SK-N-MC (cell line): ENCODE measurements at regions not wholly inside any gene's neighbourhood (a gene's known extent, or its start where the extent isn't known, plus 50 kb on each side); places are given as distances from the start of the nearest gene placed in this dataset.

Experiments used
- DNase-seq: peaks from one replicate; pipeline ENCODE4 v3.0.0-alpha.2; 2011; ENCODE audit warnings: low read depth, low spot score
- H3K27ac ChIP-seq: fragments of 200-600 bp; sonication (generic); 2 replicates; pipeline ENCODE4 v1.5.1; 2016; ENCODE audit warnings: mixed run types
- H3K36me3 ChIP-seq: fragments of 200-600 bp; sonication (generic); 2 replicates; pipeline ENCODE4 v1.6.1; 2017; ENCODE audit warnings: antibody characterized with exemption, low read length, mixed read lengths; ENCODE audit not compliant: insufficient read depth
- H3K4me3 ChIP-seq: fragments of 200-600 bp; sonication (generic); 2 replicates; pipeline ENCODE4 v1.5.1; 2016
- H3K9ac ChIP-seq: fragments of 200-600 bp; sonication (generic); 2 replicates; pipeline ENCODE4 v1.8.0; 2017; ENCODE audit warnings: mixed run types, mixed read lengths; ENCODE audit not compliant: insufficient read length
- H3K9me3 ChIP-seq: fragments of 200-600 bp; sonication (generic); 2 replicates; pipeline ENCODE4 v1.6.1; 2017; ENCODE audit warnings: low read depth, mild to moderate bottlenecking, antibody characterized with exemption, low read length, moderate library complexity, mixed read lengths
- EZH2 ChIP-seq: fragments of 200-600 bp; sonication (generic); IDR thresholded peaks from one replicate; pipeline ENCODE4 v1.6.1; 2017; ENCODE audit warnings: antibody characterized with exemption
- FOXP2 ChIP-seq: optimal IDR thresholded peaks from 2 replicates; pipeline ENCODE3; 2011; ENCODE audit warnings: mild to moderate bottlenecking, moderate library complexity; ENCODE audit not compliant: insufficient read depth; ENCODE audit errors: extremely low read length, control extremely low read depth
- POLR2AphosphoS5 ChIP-seq: IDR thresholded peaks from 2 replicates; pipeline ENCODE4 v1.6.1; 2012; ENCODE audit warnings: mild to moderate bottlenecking, low read depth, low read length, borderline replicate concordance

DNA sequence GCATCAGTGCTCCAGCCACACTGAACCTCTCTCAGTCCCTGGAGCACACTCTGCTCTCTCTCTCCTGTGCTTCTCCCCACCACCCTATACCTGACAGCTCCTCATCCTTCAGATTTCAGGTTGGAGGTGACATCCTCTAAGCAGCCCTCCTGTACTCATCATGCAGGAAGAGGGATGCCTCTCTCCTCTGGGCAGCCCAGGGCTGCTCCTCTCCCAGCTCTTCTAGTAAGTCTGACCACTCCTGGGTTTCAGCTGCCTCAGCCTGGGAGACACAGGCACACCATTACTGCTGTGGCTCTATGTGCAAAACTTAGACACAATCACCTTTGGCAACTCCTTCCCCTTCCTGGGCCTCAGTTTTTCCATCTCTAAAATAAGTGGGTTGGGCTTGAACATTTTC lies 232.4 kb upstream of the BRINP1 start:
- Histone ChIP-seq H3K9ac (no peak overlapping the region), H3K36me3 (no peaks in the 10 kb centered on the region), H3K27ac (no peak overlapping the region), H3K9me3 (no peaks in the 10 kb centered on the region), H3K4me3 (no peak overlapping the region)
- TF ChIP-seq EZH2 (no peak), POLR2AphosphoS5 (no peak), FOXP2 (no peak)
- DNase-seq = no peak

DNA sequence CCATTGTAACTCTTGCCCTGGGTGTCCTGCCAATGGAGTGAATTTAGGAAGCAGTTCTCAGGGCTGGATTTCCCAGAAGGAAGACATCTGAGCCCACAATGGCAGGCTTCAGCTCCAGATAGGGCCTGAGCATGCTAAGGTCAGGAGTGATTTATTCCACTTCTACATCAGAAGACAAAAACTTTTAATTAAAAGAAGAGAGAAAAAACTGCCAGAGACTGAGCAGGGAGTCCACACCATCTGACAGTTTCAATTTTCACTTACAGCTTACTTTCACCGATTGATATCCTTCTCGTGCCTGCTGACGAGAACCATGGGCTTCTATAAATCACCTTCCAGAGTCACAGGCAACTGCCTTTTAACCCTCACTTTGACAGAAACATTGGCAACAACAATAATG lies 228.3 kb upstream of the BRINP1 start:
- no peak overlapping the region for H3K27ac ChIP-seq
- H3K9ac ChIP-seq = no peak overlapping the region
- no peak for TF ChIP-seq FOXP2
- no peak for TF ChIP-seq POLR2AphosphoS5
- no peak for TF ChIP-seq EZH2
- no peak for DNase-seq
- no peak overlapping the region for H3K4me3 ChIP-seq
- no peaks in the 10 kb centered on the region for H3K36me3 ChIP-seq
- H3K9me3 ChIP-seq = no peaks in the 10 kb centered on the region

DNA sequence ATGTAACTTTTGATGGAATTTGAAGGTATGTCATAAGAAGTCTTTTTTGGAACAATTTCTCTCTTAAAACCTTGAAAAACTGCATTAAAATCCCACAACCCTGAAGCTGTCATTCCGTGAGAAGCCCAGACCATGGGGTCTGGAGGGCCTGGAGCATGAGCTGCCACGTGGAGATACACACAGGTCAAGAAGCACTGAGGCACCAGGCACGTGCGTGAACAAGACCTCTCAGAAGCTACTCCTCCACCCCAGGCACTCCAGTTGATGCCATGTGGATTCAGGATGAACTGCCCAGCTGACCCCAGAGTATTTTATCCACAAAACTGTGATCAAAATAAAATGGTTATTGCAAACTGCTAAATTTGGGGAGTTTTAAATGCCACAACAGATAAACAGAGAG lies 227.5 kb upstream of the BRINP1 start:
- DNase-seq = no peak
- TF ChIP-seq POLR2AphosphoS5 (no peak), FOXP2 (no peak), EZH2 (no peak)
- H3K9ac ChIP-seq = no peak overlapping the region

DNA sequence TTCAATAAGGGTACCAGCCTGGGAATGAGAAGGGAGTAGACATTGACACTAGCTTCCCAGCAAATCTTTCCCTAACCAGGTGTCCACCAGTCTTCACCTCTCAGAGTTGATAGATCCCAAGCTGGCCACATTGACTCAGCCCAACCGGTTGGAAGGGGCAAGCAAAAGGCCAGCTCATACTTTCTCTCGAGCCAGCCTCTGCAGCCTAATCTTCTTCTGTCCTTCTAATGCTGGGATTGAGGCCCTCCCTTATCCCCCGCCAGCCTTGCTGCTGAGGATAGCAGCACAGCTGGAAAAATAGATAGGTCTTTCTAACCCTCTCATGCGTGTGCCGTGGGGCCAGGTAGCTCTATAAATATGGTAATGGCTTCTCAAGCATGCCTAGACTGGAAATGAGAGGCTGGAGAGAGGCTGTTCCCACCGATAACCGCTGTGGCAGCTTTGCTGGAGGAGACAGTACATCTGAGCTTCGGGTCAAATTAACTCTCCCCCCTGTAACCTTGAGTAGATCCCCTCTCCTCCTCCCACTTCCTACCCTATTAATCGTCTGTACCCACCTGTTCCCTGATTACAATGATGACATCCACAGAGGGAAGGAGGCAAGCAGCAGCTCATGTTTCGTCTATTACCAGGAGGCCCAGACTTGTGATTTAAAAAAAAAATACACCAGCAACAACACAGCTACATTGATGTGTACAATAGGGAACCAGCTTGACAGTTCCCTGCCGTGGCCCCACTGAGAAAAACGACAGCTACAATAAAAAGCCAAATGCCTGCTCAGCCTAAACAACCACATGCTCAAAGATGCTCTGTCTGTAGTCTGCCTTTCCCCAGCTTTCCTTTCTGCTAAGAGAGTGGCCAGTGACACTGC lies 219.9 kb upstream of the BRINP1 start:
- TF ChIP-seq POLR2AphosphoS5 = no peak
- no peak for TF ChIP-seq FOXP2
- TF ChIP-seq EZH2 = no peak
- Histone ChIP-seq H3K9ac (no peak overlapping the region), H3K4me3 (no peak overlapping the region), H3K27ac (no peak overlapping the region), H3K36me3 (no peaks in the 10 kb centered on the region), H3K9me3 (no peaks in the 10 kb centered on the region)
- no peak for DNase-seq

More for the DNA sequence above, 227.5 kb upstream of the BRINP1 start:
- Histone ChIP-seq H3K9me3 (no peaks in the 10 kb centered on the region), H3K4me3 (no peak overlapping the region), H3K27ac (no peak overlapping the region), H3K36me3 (no peaks in the 10 kb centered on the region)

DNA sequence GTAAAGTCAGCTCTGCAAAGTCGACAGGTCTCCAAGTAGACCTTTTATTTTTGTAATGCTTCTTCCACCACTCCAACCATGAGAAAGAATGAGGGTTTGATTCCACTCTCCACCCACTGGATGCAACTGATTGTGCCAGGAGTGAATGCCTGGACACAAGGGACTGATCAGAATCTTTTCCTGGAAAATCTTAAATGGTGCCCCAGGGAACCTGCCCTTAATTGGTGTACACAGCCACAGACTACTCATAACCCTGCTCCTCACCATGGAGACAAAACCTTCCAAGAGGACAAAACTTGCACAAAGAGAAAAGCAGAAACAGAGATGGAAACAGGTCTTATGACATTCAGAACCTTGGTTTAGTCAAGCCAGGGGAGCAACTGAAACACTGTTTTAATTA lies 208.6 kb upstream of the BRINP1 start:
- TF ChIP-seq FOXP2 (no peak), EZH2 (no peak), POLR2AphosphoS5 (no peak)
- H3K9ac ChIP-seq = no peak overlapping the region

DNA sequence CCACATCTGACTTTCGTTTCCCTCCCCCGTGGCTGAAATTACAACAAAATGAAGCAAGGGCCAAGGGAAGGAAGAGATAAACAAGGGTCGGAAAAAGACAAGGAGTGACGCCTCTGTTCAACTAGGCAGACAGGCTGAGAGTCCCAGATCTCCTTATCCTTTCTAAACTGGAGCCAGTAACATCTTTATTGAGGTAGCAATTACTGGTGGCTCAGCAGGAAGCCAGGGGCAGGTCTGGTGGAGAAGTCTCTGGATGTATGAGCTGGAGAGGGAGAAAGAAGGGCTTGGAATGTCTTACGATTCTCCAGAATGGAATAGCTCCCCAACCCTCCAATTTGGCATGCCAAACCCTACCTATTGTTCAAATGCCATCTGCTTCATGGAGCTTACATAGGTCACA lies 190.8 kb upstream of the BRINP1 start:
- Histone ChIP-seq H3K27ac (no peak overlapping the region), H3K9ac (no peak overlapping the region), H3K9me3 (no peaks in the 10 kb centered on the region), H3K36me3 (no peaks in the 10 kb centered on the region), H3K4me3 (no peak overlapping the region)
- no peak for TF ChIP-seq POLR2AphosphoS5
- no peak for TF ChIP-seq FOXP2
- no peak for TF ChIP-seq EZH2
- no peak for DNase-seq

More for the DNA sequence above, 208.6 kb upstream of the BRINP1 start:
- no peak overlapping the region for H3K4me3 ChIP-seq
- DNase-seq = no peak
- no peak overlapping the region for H3K27ac ChIP-seq
- no peaks in the 10 kb centered on the region for H3K9me3 ChIP-seq
- H3K36me3 ChIP-seq = no peaks in the 10 kb centered on the region

DNA sequence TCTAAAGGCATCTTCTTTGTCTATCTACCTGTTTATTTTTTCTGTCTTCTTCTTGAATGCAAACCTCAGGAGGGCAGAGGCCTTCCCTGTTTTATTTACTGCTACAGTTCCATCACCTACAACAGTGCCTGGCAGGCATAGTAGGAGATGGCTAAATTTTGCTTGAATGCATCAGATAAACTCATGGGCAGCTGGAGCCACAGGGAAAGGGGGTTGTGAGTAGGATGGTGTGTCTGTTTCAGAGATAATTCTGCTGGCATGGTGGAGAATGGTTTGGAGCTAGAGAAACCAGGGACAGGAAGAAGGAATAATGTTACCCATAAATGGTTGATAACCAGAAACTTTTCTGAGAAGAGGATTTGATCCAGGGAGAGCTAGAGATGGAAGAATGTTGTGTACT lies 189.8 kb upstream of the BRINP1 start:
- no peaks in the 10 kb centered on the region for H3K9me3 ChIP-seq
- no peak for TF ChIP-seq POLR2AphosphoS5
- no peaks in the 10 kb centered on the region for H3K36me3 ChIP-seq
- DNase-seq = no peak
- H3K4me3 ChIP-seq = no peak overlapping the region
- H3K27ac ChIP-seq = no peak overlapping the region
- H3K9ac ChIP-seq = no peak overlapping the region

DNA sequence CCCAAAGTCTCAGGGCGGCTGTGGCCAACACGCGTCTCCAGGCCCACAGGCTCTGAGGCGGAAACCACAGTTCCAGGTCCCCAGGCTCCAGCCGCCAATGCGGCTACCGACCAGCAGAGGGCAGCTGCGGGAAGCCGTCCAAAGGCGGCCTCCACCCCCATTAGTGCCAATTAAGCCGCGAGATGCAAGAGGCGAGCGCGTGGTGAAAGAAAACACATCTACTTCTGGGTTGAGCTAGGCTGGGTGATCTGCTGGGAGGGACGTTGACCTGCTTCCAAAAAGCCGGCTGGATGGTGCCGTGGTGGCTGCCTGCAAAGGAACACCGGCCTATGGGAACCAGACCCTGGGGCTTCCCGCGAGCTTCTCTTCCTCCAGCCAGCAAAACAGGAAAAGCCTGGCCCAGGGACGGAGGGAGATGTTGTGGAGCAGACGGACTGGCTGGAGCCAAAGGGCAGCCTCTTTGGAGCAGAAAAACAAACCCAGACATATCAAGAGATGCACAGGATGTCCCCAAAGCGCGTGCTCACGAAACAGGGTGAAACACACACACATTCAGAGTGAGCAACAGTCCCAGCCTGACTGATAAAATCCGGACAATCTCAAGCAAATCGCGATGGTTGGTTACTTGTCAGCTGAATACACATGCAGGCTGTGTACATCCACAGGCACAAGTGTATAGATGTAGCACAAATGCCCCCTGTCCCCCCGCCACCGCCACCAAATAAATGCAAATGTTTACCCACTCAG lies 187.1 kb upstream of the BRINP1 start:
- Histone ChIP-seq H3K9me3 (no peaks in the 10 kb centered on the region), H3K9ac (no peak overlapping the region), H3K27ac (no peak overlapping the region), H3K4me3 (0 out of 2 replicates have a peak overlapping the region, but pooled peaks have one; percentile 9), H3K36me3 (no peaks in the 10 kb centered on the region)
- DNase-seq = no peak
- TF ChIP-seq FOXP2 (no peak), POLR2AphosphoS5 (no peak), EZH2 (no peak)

DNA sequence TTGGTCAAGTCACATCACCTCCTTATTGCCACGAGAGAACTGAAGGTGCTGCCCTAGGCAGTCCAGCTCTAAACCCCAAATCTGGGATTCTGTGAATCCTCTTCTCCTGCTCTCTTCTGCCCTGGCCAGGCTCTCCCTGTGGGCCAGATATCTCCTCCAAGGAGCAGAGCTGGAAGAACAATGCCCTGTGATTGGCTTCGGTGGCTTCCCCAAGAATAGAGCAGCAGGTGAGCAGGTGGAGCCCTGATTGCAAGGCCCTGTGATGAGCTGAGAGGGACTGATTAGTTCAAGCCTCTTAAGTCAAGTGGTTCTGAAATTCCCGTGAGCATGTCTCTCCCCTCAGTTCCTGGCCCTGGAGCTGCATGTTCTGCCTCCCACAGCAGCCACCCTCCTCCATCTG lies 175.3 kb upstream of the BRINP1 start:
- no peak overlapping the region for H3K9ac ChIP-seq
- no peak overlapping the region for H3K4me3 ChIP-seq

More for the DNA sequence above, 175.3 kb upstream of the BRINP1 start:
- TF ChIP-seq POLR2AphosphoS5 (no peak), EZH2 (no peak), FOXP2 (no peak)
- no peak for DNase-seq
- Histone ChIP-seq H3K9me3 (no peaks in the 10 kb centered on the region), H3K27ac (no peak overlapping the region), H3K36me3 (no peaks in the 10 kb centered on the region)
